Liver (tissue), 3 donors: ENCODE measurements at regions not wholly inside any gene's neighbourhood (a gene's known extent, or its start where the extent isn't known, plus 50 kb on each side); places are given as distances from the start of the nearest gene placed in this dataset.

ENCODE experiments used
- CTCF ChIP-seq: fragments of 150-350 bp; IDR thresholded peaks from 2 replicates; pipeline ENCODE4 v1.5.1; 2017; ENCODE audit warnings: improper control_type of control experiment, low read depth, low read length; ENCODE audit not compliant: missing input control
- FOXA1 ChIP-seq: IDR thresholded peaks from 2 replicates; pipeline ENCODE4 v1.6.1; 2016; ENCODE audit warnings: antibody characterized with exemption
- RAD21 ChIP-seq, 2 donors: IDR thresholded peaks; 2 replicates each; pipeline ENCODE4 v1.6.1; 2016; ENCODE audit warnings: antibody characterized with exemption in 2 of 2, mild to moderate bottlenecking in 2 of 2
- TAF1 ChIP-seq: conservative IDR thresholded peaks from 2 replicates; pipeline ENCODE4 v1.6.1; 2016; ENCODE audit warnings: antibody characterized with exemption, mild to moderate bottlenecking
- donor health status: healthy.
- donor health status: healthy.

GRCh38 chrX:116285501-116285900, 115.0 kb downstream of the AGTR2 start:
- no peak for TF ChIP-seq RAD21 (IDR thresholded peaks at IDR 0.05)
- TF ChIP-seq CTCF = no peak
- no peak for TF ChIP-seq FOXA1
- TF ChIP-seq TAF1 = no peak
